ENCODE measurements at regions not wholly inside any gene's neighbourhood (a gene's known extent, or its start where the extent isn't known, plus 50 kb on each side); places are given as distances from the start of the nearest gene placed in this dataset.
A peak's percentile ranks its signal among the peaks of the same experiment; 100 is the strongest.
"Not testable (repeated sequence)": the region's sequence is repeated elsewhere in the genome, so short reads cannot be mapped to it uniquely, and the experiment has no call there.

GRCh38 chr10:61047788-61048560, 104.0 kb upstream of the RHOBTB1 start:
- DNase-seq (ENCODE audit: extremely low spot score): no peak
- WGBS: 95% methylated on average over 8 of the region's 8 CpGs
- Histone ChIP-seq H3K27me3 (no peaks in the 10 kb centered on the region), H3K4me1 (no peaks in the 10 kb centered on the region), H3K4me3 (no peak overlapping the region), H3K9me3 (no peaks in the 10 kb centered on the region), H3K36me3 (no peaks in the 10 kb centered on the region), H3K27ac (replicated peaks in 1 of 4) (no peak overlapping the region)
- TF ChIP-seq POLR2AphosphoS5 (IDR thresholded peaks at IDR 0.05) (no peak), EP300 (IDR thresholded peaks at IDR 0.05) (no peak), POLR2A (IDR thresholded peaks at IDR 0.05; ENCODE audit: low read depth) (no peak)
- TF ChIP-seq, protein P1, sequence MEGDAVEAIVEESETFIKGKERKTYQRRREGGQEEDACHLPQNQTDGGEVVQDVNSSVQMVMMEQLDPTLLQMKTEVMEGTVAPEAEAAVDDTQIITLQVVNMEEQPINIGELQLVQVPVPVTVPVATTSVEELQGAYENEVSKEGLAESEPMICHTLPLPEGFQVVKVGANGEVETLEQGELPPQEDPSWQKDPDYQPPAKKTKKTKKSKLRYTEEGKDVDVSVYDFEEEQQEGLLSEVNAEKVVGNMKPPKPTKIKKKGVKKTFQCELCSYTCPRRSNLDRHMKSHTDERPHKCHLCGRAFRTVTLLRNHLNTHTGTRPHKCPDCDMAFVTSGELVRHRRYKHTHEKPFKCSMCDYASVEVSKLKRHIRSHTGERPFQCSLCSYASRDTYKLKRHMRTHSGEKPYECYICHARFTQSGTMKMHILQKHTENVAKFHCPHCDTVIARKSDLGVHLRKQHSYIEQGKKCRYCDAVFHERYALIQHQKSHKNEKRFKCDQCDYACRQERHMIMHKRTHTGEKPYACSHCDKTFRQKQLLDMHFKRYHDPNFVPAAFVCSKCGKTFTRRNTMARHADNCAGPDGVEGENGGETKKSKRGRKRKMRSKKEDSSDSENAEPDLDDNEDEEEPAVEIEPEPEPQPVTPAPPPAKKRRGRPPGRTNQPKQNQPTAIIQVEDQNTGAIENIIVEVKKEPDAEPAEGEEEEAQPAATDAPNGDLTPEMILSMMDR (IDR thresholded peaks at IDR 0.05): no peak
- intact Hi-C loops (cut with DNase I): no loop called here

GRCh38 chr10:61047081-61047480, 103.1 kb upstream of the RHOBTB1 start:
- H3K4me1 ChIP-seq: no peaks in the 10 kb centered on the region
- no peaks in the 10 kb centered on the region for H3K27me3 ChIP-seq
- peak; percentile 34 for DNase-seq (ENCODE audit: extremely low spot score)
- H3K9me3 ChIP-seq: no peaks in the 10 kb centered on the region
- no peak overlapping the region for H3K27ac ChIP-seq (replicated peaks in 1 of 4)
- WGBS: 75% methylated on average over 5 of the region's 5 CpGs
- TF ChIP-seq POLR2A (IDR thresholded peaks at IDR 0.05; ENCODE audit: low read depth) (no peak), EP300 (IDR thresholded peaks at IDR 0.05) (no peak), POLR2AphosphoS5 (IDR thresholded peaks at IDR 0.05) (no peak)
- TF ChIP-seq, protein P1 (IDR thresholded peaks at IDR 0.05): no peak
- no peak overlapping the region for H3K4me3 ChIP-seq
- H3K36me3 ChIP-seq: no peaks in the 10 kb centered on the region
- intact Hi-C loops (cut with DNase I): no loop called here

GRCh38 chr10:61045480-61045879, 101.5 kb upstream of the RHOBTB1 start:
- H3K9me3 ChIP-seq; H3K36me3 ChIP-seq; H3K27ac ChIP-seq (replicated peaks in 1 of 4); H3K27me3 ChIP-seq; H3K4me1 ChIP-seq; intact Hi-C loops (cut with DNase I); H3K4me3 ChIP-seq: not testable (repeated sequence)
- peak; percentile 39 for DNase-seq (ENCODE audit: extremely low spot score)
- 93% methylated on average over 5 of the region's 5 CpGs for WGBS

GRCh38 chr10:61042533-61042932, 98.5 kb upstream of the RHOBTB1 start:
- intact Hi-C loops (cut with DNase I): no loop called here
- Histone ChIP-seq H3K27ac (replicated peaks in 1 of 4) (no peak overlapping the region), H3K4me1 (no peaks in the 10 kb centered on the region), H3K4me3 (no peak overlapping the region), H3K36me3 (no peaks in the 10 kb centered on the region), H3K9me3 (no peaks in the 10 kb centered on the region), H3K27me3 (no peaks in the 10 kb centered on the region)
- DNase-seq (ENCODE audit: extremely low spot score): no peak
- TF ChIP-seq POLR2A (IDR thresholded peaks at IDR 0.05; ENCODE audit: low read depth) (no peak), EP300 (IDR thresholded peaks at IDR 0.05) (no peak), POLR2AphosphoS5 (IDR thresholded peaks at IDR 0.05) (no peak)
- TF ChIP-seq, protein P1 (IDR thresholded peaks at IDR 0.05): no peak

DNA sequence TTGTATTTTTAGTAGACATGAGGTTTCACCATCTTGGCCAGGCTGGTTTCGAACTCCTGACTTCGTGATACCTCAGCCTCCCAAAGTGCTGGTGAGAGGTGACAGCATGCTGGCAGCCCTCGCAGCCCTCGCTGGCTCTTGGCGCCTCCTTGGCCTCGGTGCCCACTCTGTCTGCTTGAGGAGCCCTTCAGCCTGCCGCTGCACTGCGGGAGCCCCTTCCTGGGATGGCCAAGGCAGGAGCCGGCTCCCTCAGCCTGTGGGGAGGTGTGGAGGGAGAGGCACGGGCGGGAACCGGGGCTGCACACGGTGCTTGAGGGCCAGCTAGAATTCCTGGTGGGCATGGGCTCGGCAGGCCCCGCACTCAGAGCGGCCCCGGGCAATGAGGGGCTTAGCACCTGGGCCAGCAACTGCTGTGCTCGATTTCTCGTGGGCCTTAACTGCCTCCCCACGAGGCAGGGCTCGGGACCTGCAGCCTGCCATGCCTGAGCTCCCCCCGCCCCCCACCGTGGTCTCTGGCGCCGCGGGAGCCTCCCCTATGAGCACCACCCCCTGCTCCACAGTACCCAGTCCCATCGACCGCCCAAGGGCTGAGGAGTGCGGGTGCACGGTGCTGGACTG, 96.5 kb upstream of the RHOBTB1 start:
- Histone ChIP-seq H3K9me3 (no peaks in the 10 kb centered on the region), H3K36me3 (no peaks in the 10 kb centered on the region), H3K27ac (replicated peaks in 1 of 4) (no peak overlapping the region), H3K4me3 (no peak overlapping the region), H3K27me3 (no peaks in the 10 kb centered on the region), H3K4me1 (no peaks in the 10 kb centered on the region)
- DNase-seq (ENCODE audit: extremely low spot score): no peak
- WGBS: 95% methylated on average over 12 of the region's 30 CpGs
- TF ChIP-seq EP300 (IDR thresholded peaks at IDR 0.05) (no peak), POLR2AphosphoS5 (IDR thresholded peaks at IDR 0.05) (no peak), POLR2A (IDR thresholded peaks at IDR 0.05; ENCODE audit: low read depth) (no peak)
- TF ChIP-seq, protein P1 (IDR thresholded peaks at IDR 0.05): no peak
- intact Hi-C loops (cut with DNase I): no loop called here
